H9 (cell line): ENCODE measurements at regions not wholly inside any gene's neighbourhood (a gene's known extent, or its start where the extent isn't known, plus 50 kb on each side); places are given as distances from the start of the nearest gene placed in this dataset.

Experiments used
- DNase-seq: peaks from one replicate; pipeline ENCODE4 v3.0.0-alpha.2; 2017
- H2AFZ ChIP-seq: one replicate; pipeline ENCODE4 v1.6.1; 2013; ENCODE audit warnings: mild to moderate bottlenecking, low read length, control low read depth, moderate library complexity
- H2AK5ac ChIP-seq: 2 replicates; pipeline ENCODE4 v1.6.1; 2013; ENCODE audit warnings: low read length, control low read depth, mixed read lengths; ENCODE audit not compliant: insufficient read length
- H2BK120ac ChIP-seq: one replicate; pipeline ENCODE4 v1.6.1; 2013; ENCODE audit warnings: low read depth, mild to moderate bottlenecking, low read length, control low read depth, inconsistent platforms; ENCODE audit not compliant: poor library complexity, severe bottlenecking
- H2BK12ac ChIP-seq: 2 replicates; pipeline ENCODE4 v1.6.1; 2013; ENCODE audit warnings: low read length, control low read depth, mixed read lengths, low read depth; ENCODE audit not compliant: insufficient read length
- H2BK15ac ChIP-seq: 2 replicates; pipeline ENCODE4 v1.6.1; 2013; ENCODE audit warnings: low read depth, low read length, control low read depth
- H2BK20ac ChIP-seq: one replicate; pipeline ENCODE4 v1.6.1; 2013; ENCODE audit warnings: low read depth, mild to moderate bottlenecking, low read length, control low read depth, inconsistent platforms; ENCODE audit not compliant: poor library complexity, severe bottlenecking
- H2BK5ac ChIP-seq: 2 replicates; pipeline ENCODE4 v1.6.1; 2013; ENCODE audit warnings: low read length, control low read depth, mixed read lengths; ENCODE audit not compliant: insufficient read length
- H3K14ac ChIP-seq: 2 replicates; pipeline ENCODE4 v1.6.1; 2013; ENCODE audit warnings: low read length, control low read depth; ENCODE audit not compliant: insufficient read depth
- H3K18ac ChIP-seq: 2 replicates; pipeline ENCODE4 v1.6.1; 2013; ENCODE audit warnings: low read depth, mild to moderate bottlenecking, mixed read lengths, low read length, control low read depth; ENCODE audit not compliant: insufficient read length
- H3K23ac ChIP-seq: 2 replicates; pipeline ENCODE4 v1.6.1; 2013; ENCODE audit warnings: low read length, control low read depth, mixed read lengths, low read depth; ENCODE audit not compliant: insufficient read length
- H3K23me2 ChIP-seq: 2 replicates; pipeline ENCODE4 v1.6.1; 2013; ENCODE audit warnings: low read depth, mild to moderate bottlenecking, mixed read lengths, low read length, control low read depth; ENCODE audit not compliant: insufficient read length, poor library complexity, severe bottlenecking
- H3K27ac ChIP-seq: 2 replicates; pipeline ENCODE4 v1.5.1; 2013; ENCODE audit warnings: low read length, control low read depth, mixed read lengths, low read depth; ENCODE audit not compliant: insufficient read length
- H3K27me3 ChIP-seq: 2 replicates; pipeline ENCODE4 v1.6.1; 2013; ENCODE audit warnings: low read length, control low read depth, inconsistent platforms; ENCODE audit not compliant: insufficient read depth
- H3K4ac ChIP-seq: 2 replicates; pipeline ENCODE4 v1.6.1; 2013; ENCODE audit warnings: low read depth, mild to moderate bottlenecking, control low read depth, inconsistent platforms, low read length, moderate library complexity
- H3K4me1 ChIP-seq: 2 replicates; pipeline ENCODE4 v1.6.1; 2013; ENCODE audit warnings: low read length, control low read depth, inconsistent platforms; ENCODE audit not compliant: insufficient read depth
- H3K4me2 ChIP-seq: 2 replicates; pipeline ENCODE4 v1.6.1; 2013; ENCODE audit warnings: low read length, control low read depth, mixed read lengths; ENCODE audit not compliant: insufficient read length, insufficient read depth
- H3K56ac ChIP-seq: 2 replicates; pipeline ENCODE4 v1.6.1; 2013; ENCODE audit warnings: low read depth, mild to moderate bottlenecking, mixed read lengths, low read length, control low read depth; ENCODE audit not compliant: insufficient read length
- H3K79me1 ChIP-seq: 2 replicates; pipeline ENCODE4 v1.6.1; 2013; ENCODE audit warnings: low read depth, mild to moderate bottlenecking, moderate library complexity, low read length, control low read depth, inconsistent platforms; ENCODE audit not compliant: insufficient read depth, poor library complexity, severe bottlenecking
- H3K79me2 ChIP-seq: 2 replicates; pipeline ENCODE4 v1.6.1; 2013; ENCODE audit warnings: low read length, control low read depth, inconsistent platforms; ENCODE audit not compliant: insufficient read depth
- H3K9ac ChIP-seq: 2 replicates; pipeline ENCODE4 v1.6.1; 2013; ENCODE audit warnings: low read length, control low read depth, mixed read lengths; ENCODE audit not compliant: insufficient read length; ENCODE audit errors: extremely low read depth
- H3K9me3 ChIP-seq: one replicate; pipeline ENCODE4 v1.6.1; 2013; ENCODE audit warnings: low read depth, low read length, inconsistent platforms; ENCODE audit not compliant: control insufficient read depth
- H3T11ph ChIP-seq: one replicate; pipeline ENCODE4 v1.6.1; 2013; ENCODE audit warnings: mild to moderate bottlenecking, low read length, control low read depth, inconsistent platforms
- H4K20me1 ChIP-seq: one replicate; pipeline ENCODE4 v1.6.1; 2013; ENCODE audit not compliant: control insufficient read depth, insufficient read length, insufficient read depth
- H4K5ac ChIP-seq: 2 replicates; pipeline ENCODE4 v1.6.1; 2013; ENCODE audit warnings: low read depth, mild to moderate bottlenecking, mixed read lengths, low read length, control low read depth; ENCODE audit not compliant: insufficient read length
- H4K8ac ChIP-seq: replicated peaks from 2 replicates; pipeline ENCODE4 v1.6.1; 2013; ENCODE audit warnings: low read length, control low read depth, mixed read lengths, low read depth; ENCODE audit not compliant: insufficient read length
- H4K91ac ChIP-seq: 2 replicates; pipeline ENCODE4 v1.6.1; 2013; ENCODE audit warnings: low read depth, mild to moderate bottlenecking, moderate library complexity, mixed read lengths, low read length, control low read depth; ENCODE audit not compliant: insufficient read length
- H3K27ac Mint-ChIP-seq, 3 experiments: 2 replicates in 2 of 3; 3 replicates in 1 of 3; pipeline ENCODE4 v1.8.0; 2020 to 2021; ENCODE audit warnings: mixed read lengths in 3 of 3, mild to moderate bottlenecking in 1 of 3, moderate library complexity in 1 of 3
- H3K27me3 Mint-ChIP-seq: 2 replicates; pipeline ENCODE4 v1.8.0; 2021; ENCODE audit warnings: low read depth, mild to moderate bottlenecking, moderate library complexity, mixed read lengths
- H3K36me3 Mint-ChIP-seq, 3 experiments: 2 replicates in 2 of 3; 3 replicates in 1 of 3; pipeline ENCODE4 v1.8.0; 2020 to 2021; ENCODE audit warnings: low read depth in 3 of 3, mixed read lengths in 3 of 3; ENCODE audit not compliant: insufficient read depth in 1 of 3
- H3K4me1 Mint-ChIP-seq, 2 experiments: 2 replicates each; pipeline ENCODE4 v1.8.0; 2020; ENCODE audit warnings: mixed read lengths in 2 of 2
- H3K4me3 Mint-ChIP-seq, 2 experiments: 2 replicates in 1 of 2; 3 replicates in 1 of 2; pipeline ENCODE4 v1.8.0; 2020 to 2021; ENCODE audit warnings: mild to moderate bottlenecking in 2 of 2, mixed read lengths in 2 of 2, moderate library complexity in 1 of 2
- H3K9me3 Mint-ChIP-seq, 2 experiments: 2 replicates in 1 of 2; 3 replicates in 1 of 2; pipeline ENCODE4 v1.8.0; 2020; ENCODE audit warnings: mild to moderate bottlenecking in 2 of 2, mixed read lengths in 2 of 2, moderate library complexity in 1 of 2
- WGBS: extraction: QIAGEN DNeasy Blood & Tissue Kit; methylation state at CpG from one replicate; pipeline ENCODE4 v1.1.7; 2013; ENCODE audit warnings: missing lambda C conversion rate, low lambda C conversion rate, mixed read lengths; ENCODE audit not compliant: insufficient read length; ENCODE audit errors: extremely low coverage; 5-methylcytosine and 5-hydroxymethylcytosine counted together
- TF ChIP-seq, protein P1 (sequence below): fragments of 200-600 bp; sonication (generic); conservative IDR thresholded peaks from 3 replicates; pipeline ENCODE4 v1.8.0; 2021; ENCODE audit warnings: antibody characterized with exemption, mild to moderate bottlenecking

DNA sequence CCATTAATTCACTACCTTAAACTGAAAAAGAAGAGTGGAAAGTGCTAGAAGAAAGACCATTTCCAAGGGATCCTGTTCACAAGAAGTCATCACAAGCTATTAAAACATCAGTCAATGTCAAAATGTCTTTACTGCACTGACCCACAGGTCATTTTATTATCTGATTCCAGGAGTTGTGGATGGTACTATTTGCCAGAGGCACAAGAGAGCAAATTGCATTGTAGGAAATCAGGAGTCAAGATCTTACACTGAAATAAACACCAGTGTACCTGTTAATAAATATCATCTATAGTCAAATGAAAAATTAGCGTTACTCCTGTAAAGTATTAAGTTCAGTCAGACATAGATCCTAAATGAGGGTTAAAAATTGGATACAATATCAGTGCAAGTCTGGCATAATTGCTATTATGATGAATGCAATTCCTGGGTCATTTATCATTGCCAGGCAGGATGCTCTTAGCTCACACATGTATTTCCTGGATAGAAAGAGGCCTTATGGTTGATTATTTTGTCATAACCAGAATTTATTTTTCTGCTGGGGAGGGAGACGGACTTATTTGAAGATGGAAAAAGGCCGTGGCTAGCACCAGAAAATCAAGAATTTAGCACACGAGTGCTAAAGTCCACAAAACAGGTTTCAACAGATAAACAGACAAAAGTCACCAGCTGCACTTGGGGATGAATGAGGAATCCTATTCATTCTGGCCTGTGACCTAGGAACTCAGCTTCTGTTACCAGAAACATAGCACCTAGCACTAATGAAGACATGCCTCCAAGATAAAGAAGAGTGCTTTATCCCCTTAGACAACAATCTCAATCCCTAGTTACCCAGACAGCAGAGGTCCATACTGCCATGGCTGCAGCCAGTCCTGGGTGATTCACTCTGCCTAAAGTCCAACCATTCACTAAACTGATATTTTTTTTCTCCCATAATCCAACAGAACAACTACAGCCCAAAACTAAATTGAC, 683.1 kb upstream of the POM121L12 start:
- Histone ChIP-seq H3K14ac (no peak overlapping the region), H4K20me1 (no peaks in the 10 kb centered on the region), H3K79me2 (no peaks in the 10 kb centered on the region), H2BK5ac (no peak overlapping the region), H3K4me1 (no peaks in the 10 kb centered on the region), H3K27ac (no peak overlapping the region), H3K27me3 (no peaks in the 10 kb centered on the region), H4K5ac (no peak overlapping the region), H3K18ac (no peak overlapping the region), H4K91ac (no peak overlapping the region), H2BK120ac (no peak overlapping the region), H3K9me3 (no peaks in the 10 kb centered on the region), H3K9ac (no peak overlapping the region), H3K79me1 (no peaks in the 10 kb centered on the region), H2AK5ac (no peak overlapping the region), H4K8ac (no peak overlapping the region), H2BK15ac (no peak overlapping the region), H3K4ac (no peak overlapping the region), H2BK20ac (no peak overlapping the region), H2BK12ac (no peak overlapping the region), H3K56ac (no peak overlapping the region), H3K4me2 (no peak overlapping the region), H3K23ac (no peak overlapping the region), H3K23me2 (no peaks in the 10 kb centered on the region), H2AFZ (no peak overlapping the region), H3T11ph (no peak overlapping the region)
- no peak overlapping the region for H3K27ac Mint-ChIP-seq
- H3K4me3 Mint-ChIP-seq, result no peak overlapping the region
- DNase-seq, result no peak
- no peaks in the 10 kb centered on the region for H3K4me1 Mint-ChIP-seq
- H3K36me3 Mint-ChIP-seq, result no peaks in the 10 kb centered on the region
- TF ChIP-seq, protein P1, sequence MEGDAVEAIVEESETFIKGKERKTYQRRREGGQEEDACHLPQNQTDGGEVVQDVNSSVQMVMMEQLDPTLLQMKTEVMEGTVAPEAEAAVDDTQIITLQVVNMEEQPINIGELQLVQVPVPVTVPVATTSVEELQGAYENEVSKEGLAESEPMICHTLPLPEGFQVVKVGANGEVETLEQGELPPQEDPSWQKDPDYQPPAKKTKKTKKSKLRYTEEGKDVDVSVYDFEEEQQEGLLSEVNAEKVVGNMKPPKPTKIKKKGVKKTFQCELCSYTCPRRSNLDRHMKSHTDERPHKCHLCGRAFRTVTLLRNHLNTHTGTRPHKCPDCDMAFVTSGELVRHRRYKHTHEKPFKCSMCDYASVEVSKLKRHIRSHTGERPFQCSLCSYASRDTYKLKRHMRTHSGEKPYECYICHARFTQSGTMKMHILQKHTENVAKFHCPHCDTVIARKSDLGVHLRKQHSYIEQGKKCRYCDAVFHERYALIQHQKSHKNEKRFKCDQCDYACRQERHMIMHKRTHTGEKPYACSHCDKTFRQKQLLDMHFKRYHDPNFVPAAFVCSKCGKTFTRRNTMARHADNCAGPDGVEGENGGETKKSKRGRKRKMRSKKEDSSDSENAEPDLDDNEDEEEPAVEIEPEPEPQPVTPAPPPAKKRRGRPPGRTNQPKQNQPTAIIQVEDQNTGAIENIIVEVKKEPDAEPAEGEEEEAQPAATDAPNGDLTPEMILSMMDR, result no peak
- no peaks in the 10 kb centered on the region for H3K27me3 Mint-ChIP-seq
- H3K9me3 Mint-ChIP-seq, result no peaks in the 10 kb centered on the region
- no CpG with 5 or more reads among the region's 4 CpGs for WGBS
